GM21423 (cell line): ENCODE measurements at regions not wholly inside any gene's neighbourhood (a gene's known extent, or its start where the extent isn't known, plus 50 kb on each side); places are given as distances from the start of the nearest gene placed in this dataset.

Source experiments
- ATAC-seq: cut with Tn5 transposase; IDR thresholded peaks from one replicate; pipeline ENCODE4 v1.9.1; 2021; ENCODE audit warnings: mild to moderate bottlenecking, moderate library complexity; ENCODE audit not compliant: unreplicated experiment

GRCh38 chr4:187224560-187224959 lies 500.9 kb upstream of the FAT1 start:
- ATAC-seq, result no peak

- no peak for ATAC-seq
Measured at GRCh38 chr4:187227907-187228704, 504.4 kb upstream of the FAT1 start.

GRCh38 chr4:187232196-187232595 lies 508.5 kb upstream of the FAT1 start:
- no peak for ATAC-seq

- ATAC-seq, result no peak
Measured at GRCh38 chr4:187232796-187233195, 509.1 kb upstream of the FAT1 start.

- no peak for ATAC-seq
Measured at GRCh38 chr4:187235456-187236170, 512.0 kb upstream of the FAT1 start.

GRCh38 chr4:187236209-187236890 lies 512.7 kb upstream of the FAT1 start:
- no peak for ATAC-seq

- no peak for ATAC-seq
Measured at GRCh38 chr4:187238646-187239045, 515.0 kb upstream of the FAT1 start.

GRCh38 chr4:187251896-187252295 lies 528.2 kb upstream of the FAT1 start:
- no peak for ATAC-seq

- no peak for ATAC-seq
Measured at GRCh38 chr4:187256897-187257296, 533.2 kb upstream of the FAT1 start.

- ATAC-seq, result no peak
Measured at GRCh38 chr4:187258651-187259401, 535.2 kb upstream of the FAT1 start.

GRCh38 chr4:187268940-187269339 lies 545.3 kb upstream of the FAT1 start:
- ATAC-seq, result no peak

- ATAC-seq, result no peak
Measured at GRCh38 chr4:187270154-187270553, 546.5 kb upstream of the FAT1 start.

- no peak for ATAC-seq
Measured at GRCh38 chr4:187271848-187272247, 548.2 kb upstream of the FAT1 start.

- ATAC-seq, result no peak
Measured at GRCh38 chr4:187274153-187274552, 550.5 kb upstream of the FAT1 start.

GRCh38 chr4:187276736-187277408 lies 553.2 kb upstream of the FAT1 start:
- no peak for ATAC-seq

GRCh38 chr4:187283201-187283955 lies 559.7 kb upstream of the FAT1 start:
- no peak for ATAC-seq

GRCh38 chr4:187286525-187286924 lies 562.9 kb upstream of the FAT1 start:
- ATAC-seq, result no peak

GRCh38 chr4:187289371-187289770 lies 565.7 kb upstream of the FAT1 start:
- ATAC-seq, result no peak

- ATAC-seq, result no peak
Measured at GRCh38 chr4:187294861-187295260, 571.2 kb upstream of the FAT1 start.

GRCh38 chr4:187301923-187302322 lies 578.3 kb upstream of the FAT1 start:
- no peak for ATAC-seq
